HepG2 (cell line): ENCODE measurements at regions not wholly inside any gene's neighbourhood (a gene's known extent, or its start where the extent isn't known, plus 50 kb on each side); places are given as distances from the start of the nearest gene placed in this dataset.

ENCODE experiments used
- CHD2 ChIP-seq: IDR thresholded peaks from 2 replicates; pipeline ENCODE4 v1.6.1; 2011; ENCODE audit warnings: low read depth, low read length, improper control_type of control experiment
- CTCF ChIP-seq: sonication (generic); formaldehyde crosslinking; IDR thresholded peaks from 2 replicates; pipeline ENCODE4 v1.5.0; 2020; ENCODE audit warnings: mild to moderate bottlenecking, missing genetic modification reagents, moderate library complexity
- FOSL1 ChIP-seq: sonication (generic); formaldehyde crosslinking; IDR thresholded peaks from 2 replicates; pipeline ENCODE4 v1.9.0; 2021; ENCODE audit warnings: missing genetic modification reagents, borderline replicate concordance
- MAX ChIP-seq: IDR thresholded peaks from 2 replicates; pipeline ENCODE4 v1.6.1; 2012; ENCODE audit warnings: inconsistent platforms
- RFX3 ChIP-seq: IDR thresholded peaks from 2 replicates; pipeline ENCODE4 v1.6.1; 2016; ENCODE audit warnings: missing biosample characterization, missing genetic modification reagents
- SIN3A ChIP-seq: IDR thresholded peaks from 2 replicates; pipeline ENCODE4 v1.6.1; 2011; ENCODE audit warnings: low read depth, mild to moderate bottlenecking, control low read depth, low read length, borderline replicate concordance
- TBP ChIP-seq: sonication (generic); formaldehyde crosslinking; IDR thresholded peaks from 2 replicates; pipeline ENCODE4 v1.5.0; 2020; ENCODE audit warnings: missing genetic modification reagents
- TCF7L2 ChIP-seq: IDR thresholded peaks from 2 replicates; pipeline ENCODE4 v1.6.1; 2011; ENCODE audit warnings: mild to moderate bottlenecking, low read depth, low read length, moderate library complexity
- ZNF496 ChIP-seq: sonication (generic); formaldehyde crosslinking; IDR thresholded peaks from 2 replicates; pipeline ENCODE4 v1.8.1; 2023; ENCODE audit warnings: mild to moderate bottlenecking, moderate library complexity, missing genetic modification reagents; ENCODE audit not compliant: insufficient replicate concordance
- ZNF512B ChIP-seq: sonication (generic); formaldehyde crosslinking; IDR thresholded peaks from 2 replicates; pipeline ENCODE4 v1.5.1; 2020; ENCODE audit warnings: missing genetic modification reagents, mild to moderate bottlenecking, borderline replicate concordance
- ZNF549 ChIP-seq: sonication (generic); formaldehyde crosslinking; IDR thresholded peaks from 2 replicates; pipeline ENCODE4 v1.5.0; 2020; ENCODE audit warnings: missing genetic modification reagents
- ZSCAN29 ChIP-seq: sonication (generic); formaldehyde crosslinking; conservative IDR thresholded peaks from 2 replicates; pipeline ENCODE4 v1.4.0; 2020; ENCODE audit warnings: mild to moderate bottlenecking, missing genetic modification reagents

- no peak for TF ChIP-seq CHD2
- no peak for TF ChIP-seq SIN3A
- TF ChIP-seq ZNF496 (CRISPR knock-in tag), result no peak
- TF ChIP-seq RFX3 (CRISPR knock-in tag), result no peak
- no peak for TF ChIP-seq TBP (CRISPR knock-in tag)
- TF ChIP-seq FOSL1 (CRISPR knock-in tag), result no peak
- no peak for TF ChIP-seq ZSCAN29 (CRISPR knock-in tag)
- TF ChIP-seq TCF7L2, result no peak
- no peak for TF ChIP-seq ZNF549 (CRISPR knock-in tag)
- no peak for TF ChIP-seq CTCF
- TF ChIP-seq MAX, result no peak
- TF ChIP-seq ZNF512B (CRISPR knock-in tag), result no peak
Measured at GRCh38 chr5:104198156-104198555, 635.6 kb upstream of the NUDT12 start.
